ENCODE measurements at regions not wholly inside any gene's neighbourhood (a gene's known extent, or its start where the extent isn't known, plus 50 kb on each side); places are given as distances from the start of the nearest gene placed in this dataset.

DNA sequence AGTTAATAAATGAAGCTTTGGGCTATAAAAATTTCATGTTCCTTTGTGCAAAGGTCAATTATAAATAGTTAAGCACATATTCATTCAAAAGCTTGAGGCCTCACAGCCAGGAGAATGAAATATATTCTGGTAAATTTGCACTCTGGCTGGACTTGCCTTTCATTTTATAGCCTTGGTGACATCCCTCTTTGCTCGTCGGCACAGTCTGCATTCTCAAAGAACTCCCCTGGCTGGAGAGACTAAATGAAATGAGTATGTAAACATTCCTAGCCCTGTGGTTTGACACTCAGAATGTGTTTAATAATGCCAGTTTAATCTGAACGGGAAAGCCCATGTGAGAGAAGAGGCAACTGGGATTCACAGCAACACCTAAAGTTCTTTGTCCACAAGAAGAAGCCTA lies 285.6 kb downstream of the BRINP1 start:
- DNase-seq (ENCODE audit: low spot score) = no peak

GRCh38 chr9:119086590-119086989 lies 282.6 kb downstream of the BRINP1 start:
- no peak for DNase-seq (ENCODE audit: low spot score)

- DNase-seq (ENCODE audit: low spot score) = no peak
These were observed 281.2 kb downstream of the BRINP1 start for GRCh38 chr9:119088002-119088547.

- no peak for DNase-seq (ENCODE audit: low spot score)
These were observed 278.2 kb downstream of the BRINP1 start for GRCh38 chr9:119091074-119091473.

DNA sequence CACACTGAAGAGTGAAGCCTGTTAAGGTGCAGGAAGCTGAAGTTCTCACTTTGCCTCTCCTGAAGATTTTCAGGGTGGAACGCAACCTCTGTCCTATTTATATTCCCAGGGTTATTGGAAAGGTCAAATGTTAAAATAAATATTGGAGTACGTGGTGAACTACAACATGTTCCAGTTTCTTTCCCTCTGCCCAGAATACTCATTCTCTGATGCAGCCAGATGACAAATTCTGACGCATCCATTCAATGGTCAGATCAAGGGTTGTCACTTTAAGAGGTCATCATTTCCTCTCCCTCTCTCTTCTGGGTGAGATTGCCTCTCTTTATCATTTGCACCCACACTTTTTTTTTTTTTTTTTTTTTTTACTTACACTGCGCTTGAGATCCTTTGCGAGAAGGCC lies 277.1 kb downstream of the BRINP1 start:
- DNase-seq (ENCODE audit: low spot score) = no peak

DNA sequence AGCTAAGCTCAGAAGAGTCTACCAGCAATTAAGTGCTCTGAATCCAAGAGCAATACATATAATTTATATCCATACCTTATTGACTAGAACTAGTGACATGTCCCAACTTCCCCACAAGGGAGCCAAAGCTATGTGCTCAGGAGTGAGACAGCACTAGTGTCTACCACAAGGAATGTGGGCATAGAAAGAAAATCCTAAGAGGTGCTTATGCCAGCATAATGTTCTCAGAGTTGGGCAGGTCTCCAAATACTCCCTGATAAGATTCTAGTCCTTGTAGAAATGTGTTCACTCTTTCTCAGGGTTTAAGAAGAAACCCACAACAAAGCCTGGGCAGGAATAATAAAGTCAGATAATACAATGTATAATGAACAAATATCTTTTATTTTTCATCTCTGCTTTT lies 275.1 kb downstream of the BRINP1 start:
- DNase-seq (ENCODE audit: low spot score) = no peak

GRCh38 chr9:119095072-119095471 lies 274.2 kb downstream of the BRINP1 start:
- DNase-seq (ENCODE audit: low spot score) = no peak

DNA sequence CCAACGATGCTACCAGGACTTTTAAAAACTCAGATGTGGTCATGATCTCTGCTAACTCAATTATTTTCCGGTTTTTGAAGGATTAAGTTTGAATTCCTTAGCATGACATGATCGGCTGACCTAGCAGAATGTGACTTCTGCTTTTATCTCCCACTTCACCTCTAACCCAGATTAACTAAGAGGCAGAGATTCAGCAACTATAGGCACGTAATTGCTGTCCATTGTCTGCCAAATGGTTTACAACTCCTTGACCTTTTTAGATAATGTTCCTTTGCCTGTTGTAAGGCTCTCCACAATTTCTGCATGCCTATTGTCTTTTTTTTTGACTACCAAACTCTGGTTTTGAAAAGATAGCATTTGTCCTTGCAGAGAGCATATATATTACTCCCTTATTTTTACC lies 268.2 kb downstream of the BRINP1 start:
- DNase-seq (ENCODE audit: low spot score) = no peak

- DNase-seq (ENCODE audit: low spot score) = no peak
These were observed 254.6 kb downstream of the BRINP1 start for GRCh38 chr9:119114681-119115080.

Measured in umbilical cord (tissue), 1 donor.